H1 (cell line): ENCODE measurements at regions not wholly inside any gene's neighbourhood (a gene's known extent, or its start where the extent isn't known, plus 50 kb on each side); places are given as distances from the start of the nearest gene placed in this dataset.

Experiments
- CTCF ChIA-PET: fragments of 300-600 bp; sonication (Branson Sonifier 250); formaldehyde crosslinking; loops from one replicate; lab custom pipeline; 2021; ENCODE audit not compliant: partially characterized antibody; lab: Charles Lee
- POLR2A ChIA-PET: fragments of 300-600 bp; sonication (Branson Sonifier 250); formaldehyde crosslinking; loops from one replicate; lab custom pipeline; 2021; ENCODE audit warnings: inconsistent platforms; ENCODE audit not compliant: partially characterized antibody; lab: Charles Lee
- DNase-seq, 2 experiments: peaks; one replicate each; pipeline versions ENCODE4 v3.0.0 to v3.0.0-alpha.2; 2010 to 2022; ENCODE audit warnings: low spot score in 2 of 2, low read depth in 1 of 2, mixed read lengths in 1 of 2
- FAIRE-seq: peaks from 2 replicates; lab custom pipeline; 2011; peaks lifted over from hg19 to GRCh38; lab: Jason Lieb, UNC
- H2AFZ ChIP-seq: 2 replicates; pipeline ENCODE4 v1.8.1; 2012; ENCODE audit warnings: low read length, inconsistent platforms
- H2AK5ac ChIP-seq: 2 replicates; pipeline ENCODE4 v1.6.1; 2013; ENCODE audit warnings: low read depth, low read length
- H2BK120ac ChIP-seq: replicated peaks from 2 replicates; pipeline ENCODE3; 2013; ENCODE audit warnings: low read depth, low read length, inconsistent platforms
- H2BK12ac ChIP-seq: 2 replicates; pipeline ENCODE4 v1.6.1; 2013; ENCODE audit warnings: low read depth, low read length
- H2BK15ac ChIP-seq: 2 replicates; pipeline ENCODE4 v1.6.1; 2013; ENCODE audit warnings: low read length
- H2BK20ac ChIP-seq: 2 replicates; pipeline ENCODE4 v1.6.1; 2013; ENCODE audit warnings: low read length
- H2BK5ac ChIP-seq: 2 replicates; pipeline ENCODE4 v1.6.1; 2013; ENCODE audit warnings: low read depth, low read length
- H3K14ac ChIP-seq: 2 replicates; pipeline ENCODE4 v1.6.1; 2013; ENCODE audit warnings: inconsistent platforms; ENCODE audit not compliant: insufficient read length
- H3K18ac ChIP-seq: 2 replicates; pipeline ENCODE4 v1.6.1; 2013; ENCODE audit warnings: low read length; ENCODE audit errors: extremely low read depth
- H3K23ac ChIP-seq: 2 replicates; pipeline ENCODE4 v1.6.1; 2013; ENCODE audit warnings: inconsistent platforms; ENCODE audit not compliant: insufficient read length
- H3K23me2 ChIP-seq: 2 replicates; pipeline ENCODE4 v1.6.1; 2013; ENCODE audit warnings: low read depth, low read length
- H3K27ac ChIP-seq: 2 replicates; pipeline ENCODE4 v1.6.1; 2011; ENCODE audit warnings: low read depth, low read length, inconsistent platforms
- H3K27me3 ChIP-seq, 4 experiments: replicated peaks in 1 of 4; 1 replicate in 1 of 4; 2 replicates in 3 of 4; pipeline versions ENCODE4 v1.6.1 to v1.8.1; 2011 to 2013; ENCODE audit warnings: low read length in 3 of 4, mild to moderate bottlenecking in 3 of 4, inconsistent platforms in 2 of 4, mixed read lengths in 2 of 4, moderate library complexity in 1 of 4; ENCODE audit not compliant: control insufficient read depth in 3 of 4, insufficient read depth in 3 of 4; ENCODE audit errors: extremely low read depth in 1 of 4
- H3K36me3 ChIP-seq, 4 experiments: 2 replicates each; pipeline versions ENCODE4 v1.6.1 to v1.8.1; 2011 to 2013; ENCODE audit warnings: mild to moderate bottlenecking in 4 of 4, low read length in 3 of 4, moderate library complexity in 2 of 4, control low read depth in 1 of 4, inconsistent platforms in 1 of 4; ENCODE audit not compliant: insufficient read depth in 4 of 4, control insufficient read depth in 2 of 4
- H3K4ac ChIP-seq: replicated peaks from 2 replicates; pipeline ENCODE3; 2013; ENCODE audit warnings: low read length, low read depth, mixed read lengths, inconsistent platforms; ENCODE audit not compliant: insufficient read length
- H3K4me1 ChIP-seq, 4 experiments: replicated peaks in 1 of 4; 1 replicate in 1 of 4; 2 replicates in 3 of 4; pipeline versions ENCODE4 v1.6.1 to v1.8.1; 2011 to 2013; ENCODE audit warnings: low read length in 3 of 4, inconsistent platforms in 2 of 4, mixed read lengths in 1 of 4; ENCODE audit not compliant: insufficient read depth in 4 of 4, control insufficient read depth in 3 of 4
- H3K4me2 ChIP-seq, 2 experiments: 2 replicates each; pipeline versions ENCODE4 v1.6.1 to v1.8.1; 2011 to 2013; ENCODE audit warnings: low read depth in 2 of 2, low read length in 2 of 2, control low read depth in 1 of 2, inconsistent platforms in 1 of 2, mild to moderate bottlenecking in 1 of 2; ENCODE audit not compliant: insufficient read depth in 1 of 2
- H3K4me3 ChIP-seq, 4 experiments: fragments of 200-600, 300-600 bp in 1 of 4; sonication (generic), shearing (Covaris generic), sonication (Bioruptor Twin) in 1 of 4; 2 replicates each; pipeline versions ENCODE4 v1.5.1 to v1.8.1; 2011 to 2016; ENCODE audit warnings: low read length in 4 of 4, low read depth in 3 of 4, control low read depth in 2 of 4, inconsistent platforms in 2 of 4, mild to moderate bottlenecking in 2 of 4, mixed read lengths in 1 of 4, moderate library complexity in 1 of 4; ENCODE audit not compliant: insufficient read depth in 2 of 4; ENCODE audit errors: extremely low read depth in 1 of 4
- H3K56ac ChIP-seq: replicated peaks from 2 replicates; pipeline ENCODE3; 2013; ENCODE audit warnings: low read depth, mild to moderate bottlenecking, mixed read lengths, low read length, inconsistent platforms; ENCODE audit not compliant: insufficient read length
- H3K79me1 ChIP-seq: 2 replicates; pipeline ENCODE4 v1.6.1; 2013; ENCODE audit warnings: low read depth, low read length, control low read depth
- H3K79me2 ChIP-seq, 2 experiments: 2 replicates each; pipeline versions ENCODE4 v1.6.1 to v1.8.1; 2012 to 2013; ENCODE audit warnings: low read length in 2 of 2, mild to moderate bottlenecking in 2 of 2, inconsistent platforms in 1 of 2; ENCODE audit not compliant: insufficient read depth in 2 of 2, control insufficient read depth in 1 of 2
- H3K9ac ChIP-seq, 4 experiments: replicated peaks in 1 of 4; 1 replicate in 1 of 4; 2 replicates in 3 of 4; pipeline versions ENCODE4 v1.6.1 to v1.8.1; 2011 to 2013; ENCODE audit warnings: low read depth in 3 of 4, low read length in 3 of 4, control low read depth in 2 of 4, mild to moderate bottlenecking in 2 of 4, moderate library complexity in 2 of 4, inconsistent platforms in 1 of 4; ENCODE audit errors: extremely low read depth in 1 of 4
- H3K9me3 ChIP-seq, 2 experiments: 2 replicates each; pipeline versions ENCODE4 v1.6.1 to v1.8.1; 2012 to 2013; ENCODE audit warnings: mild to moderate bottlenecking in 2 of 2, moderate library complexity in 2 of 2, control low read depth in 1 of 2, inconsistent platforms in 1 of 2, low read depth in 1 of 2, low read length in 1 of 2, mixed read lengths in 1 of 2; ENCODE audit not compliant: insufficient read depth in 2 of 2
- H4K20me1 ChIP-seq, 2 experiments: replicated peaks in 1 of 2; 2 replicates each; pipeline versions ENCODE3 to v1.8.1; 2011 to 2013; ENCODE audit warnings: inconsistent platforms in 2 of 2, low read length in 2 of 2, mild to moderate bottlenecking in 1 of 2; ENCODE audit not compliant: insufficient read depth in 2 of 2, control insufficient read depth in 1 of 2
- H4K5ac ChIP-seq: 2 replicates; pipeline ENCODE4 v1.6.1; 2013; ENCODE audit warnings: low read length, low read depth, mixed read lengths, inconsistent platforms; ENCODE audit not compliant: insufficient read length
- H4K8ac ChIP-seq: 2 replicates; pipeline ENCODE4 v1.8.0; 2013; ENCODE audit warnings: mild to moderate bottlenecking, moderate library complexity, low read length, inconsistent platforms; ENCODE audit not compliant: insufficient read depth; ENCODE audit errors: extremely low read depth
- H4K91ac ChIP-seq: replicated peaks from 2 replicates; pipeline ENCODE3; 2013; ENCODE audit warnings: low read length, mixed read lengths, inconsistent platforms; ENCODE audit not compliant: insufficient read length
- BACH1 ChIP-seq: IDR thresholded peaks from 2 replicates; pipeline ENCODE4 v1.6.1; 2012; ENCODE audit warnings: low read length, improper control_type of control experiment
- CEBPB ChIP-seq: IDR thresholded peaks from 2 replicates; pipeline ENCODE4 v1.6.1; 2012; ENCODE audit warnings: low read depth, low read length
- CHD2 ChIP-seq: IDR thresholded peaks from 2 replicates; pipeline ENCODE4 v1.6.1; 2012; ENCODE audit warnings: low read length, improper control_type of control experiment
- EGR1 ChIP-seq: IDR thresholded peaks from 2 replicates; pipeline ENCODE4 v1.6.1; 2011; ENCODE audit warnings: low read depth, low read length, borderline replicate concordance
- HDAC2 ChIP-seq, 2 experiments: fragments of 300-600 bp in 1 of 2; sonication (generic) in 1 of 2; IDR thresholded peaks; 2 replicates each; pipeline ENCODE4 v1.6.1; 2011 to 2012; ENCODE audit warnings: low read depth in 2 of 2, low read length in 2 of 2, mild to moderate bottlenecking in 2 of 2, moderate library complexity in 2 of 2, borderline replicate concordance in 1 of 2, inconsistent platforms in 1 of 2
- KDM4A ChIP-seq: IDR thresholded peaks from one replicate; pipeline ENCODE4 v1.7.1; 2012; ENCODE audit warnings: low read depth, mild to moderate bottlenecking, moderate library complexity, low read length, inconsistent platforms; ENCODE audit not compliant: severe bottlenecking
- NRF1 ChIP-seq: IDR thresholded peaks from 2 replicates; pipeline ENCODE4 v1.6.1; 2011; ENCODE audit warnings: mild to moderate bottlenecking, low read depth, low read length, improper control_type of control experiment
- POLR2AphosphoS5 ChIP-seq: IDR thresholded peaks from 2 replicates; pipeline ENCODE4 v1.6.1; 2011; ENCODE audit warnings: low read depth, low read length
- RFX5 ChIP-seq: IDR thresholded peaks from 2 replicates; pipeline ENCODE4 v1.6.1; 2011; ENCODE audit warnings: low read depth, low read length, improper control_type of control experiment, borderline replicate concordance
- SP2 ChIP-seq: IDR thresholded peaks from 2 replicates; pipeline ENCODE4 v1.6.1; 2012; ENCODE audit warnings: mild to moderate bottlenecking, low read length, inconsistent platforms
- SRF ChIP-seq: IDR thresholded peaks from 2 replicates; pipeline ENCODE4 v1.6.1; 2011; ENCODE audit warnings: mild to moderate bottlenecking, low read depth, low read length, moderate library complexity
- TEAD4 ChIP-seq: IDR thresholded peaks from 2 replicates; pipeline ENCODE4 v1.6.1; 2012; ENCODE audit warnings: low read depth, low read length, inconsistent platforms, mixed read lengths
- YY1 ChIP-seq: IDR thresholded peaks from 2 replicates; pipeline ENCODE4 v1.6.1; 2011; ENCODE audit warnings: low read depth, mild to moderate bottlenecking, low read length
- ZNF274 ChIP-seq: IDR thresholded peaks from 2 replicates; pipeline ENCODE4 v1.7.0; 2012; ENCODE audit warnings: low read length, borderline replicate concordance; ENCODE audit errors: extremely low read depth
- WGBS, 2 experiments: shearing (Covaris generic) in 1 of 2; methylation state at CpG; one replicate each; pipeline versions ENCODE4 v1.1.6 to v1.1.7; 2013 to 2015; ENCODE audit warnings: low lambda C conversion rate in 2 of 2, mixed read lengths in 2 of 2, inconsistent platforms in 1 of 2, low coverage in 1 of 2, missing lambda C conversion rate in 1 of 2; ENCODE audit not compliant: insufficient replicate concordance in 2 of 2, insufficient coverage in 1 of 2, insufficient read length in 1 of 2; ENCODE audit errors: extremely low coverage in 1 of 2, missing lambda C conversion rate in 1 of 2; 5-methylcytosine and 5-hydroxymethylcytosine counted together
- TF ChIP-seq, protein P1 (sequence below): IDR thresholded peaks from 2 replicates; pipeline ENCODE4 v1.6.1; 2012; ENCODE audit warnings: inconsistent platforms

DNA sequence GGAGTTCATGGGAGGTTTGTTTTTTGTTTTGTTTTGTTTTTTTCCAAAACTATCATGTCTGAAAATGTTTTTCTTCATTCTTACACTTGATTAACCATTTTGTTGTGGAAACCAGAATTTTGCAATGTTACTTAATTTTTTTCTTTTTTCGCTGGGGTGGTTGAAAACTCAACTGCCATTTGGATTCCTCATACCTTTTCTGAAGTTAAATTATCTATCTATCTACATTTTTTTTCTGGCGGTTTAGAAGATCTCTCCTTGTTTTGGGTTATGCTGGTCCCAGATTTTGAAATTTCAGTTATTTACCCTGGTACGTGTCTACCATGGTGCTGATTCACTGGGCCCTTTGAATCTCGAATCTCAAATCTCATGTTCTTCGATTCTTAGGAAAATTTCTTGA, 316.2 kb upstream of the SMARCA2 start:
- no peak overlapping the region for H2AK5ac ChIP-seq
- no peaks in the 10 kb centered on the region for H3K36me3 ChIP-seq
- H2BK20ac ChIP-seq, result no peak overlapping the region

More for the DNA sequence above, 316.2 kb upstream of the SMARCA2 start:
- Histone ChIP-seq H3K23ac (no peak overlapping the region), H2BK120ac (no peak overlapping the region), H2BK15ac (no peak overlapping the region), H3K79me1 (no peaks in the 10 kb centered on the region), H3K9ac (no peak overlapping the region), H4K8ac (no peak overlapping the region), H3K23me2 (no peaks in the 10 kb centered on the region), H3K4ac (no peak overlapping the region), H3K27me3 (no peaks in the 10 kb centered on the region), H2BK12ac (no peak overlapping the region), H2BK5ac (no peak overlapping the region), H3K9me3 (0 out of 4 replicates have a peak, but pooled peaks cover 0 to 3% of the 10 kb centered on the region in 2 experiments), H3K56ac (no peak overlapping the region), H4K20me1 (no peaks in the 10 kb centered on the region), H3K4me2 (no peak overlapping the region), H3K14ac (no peak overlapping the region), H3K27ac (no peak overlapping the region), H3K4me1 (no peaks in the 10 kb centered on the region), H4K91ac (no peak overlapping the region), H3K79me2 (no peaks in the 10 kb centered on the region), H3K18ac (no peak overlapping the region), H4K5ac (no peak overlapping the region), H3K4me3 (no peak overlapping the region), H2AFZ (no peak overlapping the region)
- CTCF ChIA-PET, result no interaction called here
- DNase-seq (no peak), FAIRE-seq (no peak)
- 92% methylated on average over 5 of the region's 5 CpGs; no CpG with 5 or more reads in 1 of the 2 experiments for WGBS, 2 experiments
- POLR2A ChIA-PET, result no interaction called here
- no peak for TF ChIP-seq HDAC2 (IDR thresholded peaks at IDR 0.05; ENCODE audit: borderline replicate concordance in 1 of 2, low read depth in 2 of 2, low read length in 2 of 2)
- no peak for TF ChIP-seq CHD2
- no peak for TF ChIP-seq SP2
- TF ChIP-seq BACH1, result no peak
- no peak for TF ChIP-seq RFX5
- no peak for TF ChIP-seq EGR1
- TF ChIP-seq YY1, result no peak
- TF ChIP-seq TEAD4, result no peak
- no peak for TF ChIP-seq KDM4A
- TF ChIP-seq CEBPB, result no peak
- TF ChIP-seq, protein P1, sequence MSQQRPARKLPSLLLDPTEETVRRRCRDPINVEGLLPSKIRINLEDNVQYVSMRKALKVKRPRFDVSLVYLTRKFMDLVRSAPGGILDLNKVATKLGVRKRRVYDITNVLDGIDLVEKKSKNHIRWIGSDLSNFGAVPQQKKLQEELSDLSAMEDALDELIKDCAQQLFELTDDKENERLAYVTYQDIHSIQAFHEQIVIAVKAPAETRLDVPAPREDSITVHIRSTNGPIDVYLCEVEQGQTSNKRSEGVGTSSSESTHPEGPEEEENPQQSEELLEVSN, result no peak
- no peak for TF ChIP-seq NRF1
- TF ChIP-seq ZNF274, result no peak
- TF ChIP-seq POLR2AphosphoS5, result no peak
- no peak for TF ChIP-seq SRF
